ENCODE measurements at regions not wholly inside any gene's neighbourhood (a gene's known extent, or its start where the extent isn't known, plus 50 kb on each side); places are given as distances from the start of the nearest gene placed in this dataset.

GRCh38 chr7:47640265-47640664 lies 58.4 kb upstream of the TNS3 start:
- Histone ChIP-seq H2BK15ac (ENCODE audit: low read length) (no peak overlapping the region), H2BK120ac (replicated peaks; ENCODE audit: low read depth, low read length) (no peak overlapping the region), H3K36me3 (ENCODE audit: control insufficient read depth in 2 of 4, insufficient read depth in 4 of 4, low read length in 3 of 4) (no peaks in the 10 kb centered on the region), H3K23me2 (ENCODE audit: low read depth, low read length) (peaks cover 4% of the 10 kb centered on the region; the same call in 1 of the 2 replicates), H2BK12ac (ENCODE audit: low read depth, low read length) (no peak overlapping the region; the same call in 1 of the 2 replicates), H4K8ac (ENCODE audit: extremely low read depth, insufficient read depth, low read length) (no peak overlapping the region), H3K4me3 (ENCODE audit: extremely low read depth in 1 of 4, insufficient read depth in 2 of 4, low read depth in 3 of 4, low read length in 4 of 4) (no peak overlapping the region), H4K91ac (replicated peaks; ENCODE audit: insufficient read length, low read length) (no peak overlapping the region), H2AFZ (ENCODE audit: low read length) (no peak overlapping the region), H4K5ac (ENCODE audit: insufficient read length, low read depth, low read length) (no peak overlapping the region), H3K23ac (ENCODE audit: insufficient read length) (no peak overlapping the region), H3K18ac (ENCODE audit: extremely low read depth, low read length) (no peak overlapping the region), H2BK5ac (ENCODE audit: low read depth, low read length) (no peak overlapping the region), H3K9me3 (ENCODE audit: insufficient read depth in 2 of 2, low read depth in 1 of 2, low read length in 1 of 2) (no peaks in the 10 kb centered on the region; a peak in 1 of 4 replicates), H3K27me3 (replicated peaks in 1 of 4; ENCODE audit: control insufficient read depth in 3 of 4, extremely low read depth in 1 of 4, insufficient read depth in 3 of 4, low read length in 3 of 4) (no peaks in the 10 kb centered on the region), H3K4me1 (replicated peaks in 1 of 4; ENCODE audit: control insufficient read depth in 3 of 4, insufficient read depth in 4 of 4, low read length in 3 of 4) (peaks cover 4 to 13% (median 5%) of the 10 kb centered on the region in 4 experiments), H2AK5ac (ENCODE audit: low read depth, low read length) (no peak overlapping the region), H3K4me2 (ENCODE audit: insufficient read depth in 1 of 2, low read depth in 2 of 2, low read length in 2 of 2) (no peak overlapping the region), H3K4ac (replicated peaks; ENCODE audit: insufficient read length, low read depth, low read length) (no peak overlapping the region), H3K79me2 (ENCODE audit: control insufficient read depth in 1 of 2, insufficient read depth in 2 of 2, low read length in 2 of 2) (no peaks in the 10 kb centered on the region), H3K56ac (replicated peaks; ENCODE audit: insufficient read length, low read depth, low read length) (no peak overlapping the region), H3K9ac (replicated peaks in 1 of 4; ENCODE audit: extremely low read depth in 1 of 4, low read depth in 3 of 4, low read length in 3 of 4) (no peak overlapping the region; a peak in 1 of 7 replicates), H3K14ac (ENCODE audit: insufficient read length) (no peak overlapping the region), H3K79me1 (ENCODE audit: low read depth, low read length) (no peaks in the 10 kb centered on the region), H2BK20ac (ENCODE audit: low read length) (no peak overlapping the region), H3K27ac (ENCODE audit: low read depth, low read length) (no peak overlapping the region), H4K20me1 (replicated peaks in 1 of 2; ENCODE audit: control insufficient read depth in 1 of 2, insufficient read depth in 2 of 2, low read length in 2 of 2) (no peaks in the 10 kb centered on the region)
- WGBS, 2 experiments (ENCODE audit: extremely low coverage in 1 of 2, insufficient coverage in 1 of 2, insufficient read length in 1 of 2, insufficient replicate concordance in 2 of 2, low coverage in 1 of 2, low lambda C conversion rate in 2 of 2, missing lambda C conversion rate in 1 of 2): 89% methylated on average over 8 of the region's 8 CpGs; no CpG with 5 or more reads in 1 of the 2 experiments
- POLR2A ChIA-PET (ENCODE audit: partially characterized antibody): interaction anchor here (0.6 kb wide), 1 partner anchor 24 kb away, joined by 3 read pairs; no protein-coding TSS in a partner anchor
- TF ChIP-seq TAF1 (IDR thresholded peaks at IDR 0.05; ENCODE audit: low read depth, low read length): no peak
- CTCF ChIA-PET (ENCODE audit: partially characterized antibody): interaction anchor here (0.6 to 1.3 kb wide), 6 partner anchors 7 to 374 kb away, joined by 3 to 4 read pairs (median 3); no protein-coding TSS in a partner anchor
- FAIRE-seq (no peak), DNase-seq (ENCODE audit: low read depth in 1 of 2, low spot score in 2 of 2) (no peak)
